NB4 (cell line): ENCODE measurements at regions not wholly inside any gene's neighbourhood (a gene's known extent, or its start where the extent isn't known, plus 50 kb on each side); places are given as distances from the start of the nearest gene placed in this dataset.
"Not testable (repeated sequence)": the region's sequence is repeated elsewhere in the genome, so short reads cannot be mapped to it uniquely, and the experiment has no call there.

ENCODE experiments used
- DNase-seq: peaks from one replicate; pipeline ENCODE4 v3.0.0; 2010; ENCODE audit warnings: low read depth
- H3K4me3 ChIP-seq: one replicate; pipeline ENCODE4 v1.5.1; 2011; ENCODE audit warnings: mild to moderate bottlenecking, low read depth, low read length, moderate library complexity
- MAX ChIP-seq: IDR thresholded peaks from 2 replicates; pipeline ENCODE4 v1.6.1; 2011; ENCODE audit warnings: low read depth, low read length
- MYC ChIP-seq: IDR thresholded peaks from 2 replicates; pipeline ENCODE4 v1.6.1; 2011; ENCODE audit warnings: low read depth, low read length
- POLR2A ChIP-seq: IDR thresholded peaks from 2 replicates; pipeline ENCODE4 v1.6.1; 2011; ENCODE audit warnings: mild to moderate bottlenecking; ENCODE audit not compliant: insufficient read length; ENCODE audit errors: extremely low read depth
- TF ChIP-seq, protein P1 (sequence below): IDR thresholded peaks from one replicate; pipeline ENCODE4 v1.5.1; 2012; ENCODE audit warnings: low read depth, low read length

DNA sequence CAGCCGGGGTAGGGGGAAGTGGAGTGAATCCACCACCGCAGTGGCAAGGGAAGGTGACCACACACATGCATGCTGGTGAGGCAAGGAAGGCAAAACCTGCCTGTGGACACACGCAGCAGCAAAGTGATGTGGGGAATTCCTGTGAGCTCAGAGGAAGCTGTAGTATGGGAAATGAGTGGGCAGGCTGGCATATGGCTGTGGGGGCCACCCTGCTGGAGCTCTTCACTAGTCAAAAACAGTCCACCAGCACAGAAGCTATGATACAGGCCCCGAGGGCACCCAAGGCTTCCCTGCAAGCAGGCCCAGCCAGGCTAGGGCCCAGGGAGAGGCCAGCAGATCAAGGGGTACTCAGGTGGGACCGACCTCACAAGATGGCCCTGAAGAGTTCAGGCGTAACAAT lies 239.1 kb downstream of the CHM start:
- TF ChIP-seq MAX (no peak), MYC (no peak), POLR2A (no peak)
- TF ChIP-seq, protein P1, sequence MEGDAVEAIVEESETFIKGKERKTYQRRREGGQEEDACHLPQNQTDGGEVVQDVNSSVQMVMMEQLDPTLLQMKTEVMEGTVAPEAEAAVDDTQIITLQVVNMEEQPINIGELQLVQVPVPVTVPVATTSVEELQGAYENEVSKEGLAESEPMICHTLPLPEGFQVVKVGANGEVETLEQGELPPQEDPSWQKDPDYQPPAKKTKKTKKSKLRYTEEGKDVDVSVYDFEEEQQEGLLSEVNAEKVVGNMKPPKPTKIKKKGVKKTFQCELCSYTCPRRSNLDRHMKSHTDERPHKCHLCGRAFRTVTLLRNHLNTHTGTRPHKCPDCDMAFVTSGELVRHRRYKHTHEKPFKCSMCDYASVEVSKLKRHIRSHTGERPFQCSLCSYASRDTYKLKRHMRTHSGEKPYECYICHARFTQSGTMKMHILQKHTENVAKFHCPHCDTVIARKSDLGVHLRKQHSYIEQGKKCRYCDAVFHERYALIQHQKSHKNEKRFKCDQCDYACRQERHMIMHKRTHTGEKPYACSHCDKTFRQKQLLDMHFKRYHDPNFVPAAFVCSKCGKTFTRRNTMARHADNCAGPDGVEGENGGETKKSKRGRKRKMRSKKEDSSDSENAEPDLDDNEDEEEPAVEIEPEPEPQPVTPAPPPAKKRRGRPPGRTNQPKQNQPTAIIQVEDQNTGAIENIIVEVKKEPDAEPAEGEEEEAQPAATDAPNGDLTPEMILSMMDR = no peak
- no peak overlapping the region for H3K4me3 ChIP-seq
- DNase-seq = no peak

- DNase-seq, H3K4me3 ChIP-seq: not testable (repeated sequence)
Measured at GRCh38 chrX:85772391-85772790, 275.0 kb downstream of the CHM start.

DNA sequence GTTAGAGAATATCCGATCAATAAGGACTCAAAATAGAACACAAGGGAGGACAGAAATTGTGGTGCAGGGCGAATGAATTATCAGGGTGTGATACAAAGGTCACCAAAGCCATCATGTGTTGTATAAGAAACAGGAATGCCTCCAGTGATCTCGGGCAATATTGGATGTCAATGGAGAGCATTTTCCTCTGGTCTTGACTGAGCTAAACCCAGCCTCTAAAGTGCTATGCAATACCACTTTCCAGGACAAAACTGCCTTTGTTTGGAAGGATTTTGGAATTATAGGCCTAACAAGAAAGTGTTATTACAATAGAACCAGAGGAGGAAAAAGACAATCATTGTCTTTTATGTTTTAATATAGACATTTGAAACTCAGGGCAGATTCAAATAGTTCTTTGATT lies 281.7 kb downstream of the CHM start:
- DNase-seq = no peak
- no peak overlapping the region for H3K4me3 ChIP-seq
- TF ChIP-seq, protein P1 = no peak
- TF ChIP-seq POLR2A = no peak
- TF ChIP-seq MYC = no peak
- TF ChIP-seq MAX = no peak

DNA sequence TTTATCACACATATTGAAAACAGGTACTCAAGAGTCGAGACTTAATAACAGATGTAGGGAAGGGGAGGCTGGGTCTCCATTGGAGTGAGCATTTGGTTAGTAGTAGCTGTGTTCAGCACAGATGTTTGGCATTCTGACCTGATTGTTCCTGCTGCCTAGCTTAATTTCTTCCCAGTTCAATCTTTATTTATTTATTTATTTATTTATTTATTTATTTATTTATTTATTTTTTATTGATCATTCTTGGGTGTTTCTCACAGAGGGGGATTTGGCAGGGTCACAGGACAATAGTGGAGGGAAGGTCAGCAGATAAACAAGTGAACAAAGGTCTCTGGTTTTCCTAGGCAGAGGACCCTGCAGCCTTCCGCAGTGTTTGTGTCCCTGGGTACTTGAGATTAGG lies 324.3 kb downstream of the CHM start:
- not testable (repeated sequence) for DNase-seq, H3K4me3 ChIP-seq

DNA sequence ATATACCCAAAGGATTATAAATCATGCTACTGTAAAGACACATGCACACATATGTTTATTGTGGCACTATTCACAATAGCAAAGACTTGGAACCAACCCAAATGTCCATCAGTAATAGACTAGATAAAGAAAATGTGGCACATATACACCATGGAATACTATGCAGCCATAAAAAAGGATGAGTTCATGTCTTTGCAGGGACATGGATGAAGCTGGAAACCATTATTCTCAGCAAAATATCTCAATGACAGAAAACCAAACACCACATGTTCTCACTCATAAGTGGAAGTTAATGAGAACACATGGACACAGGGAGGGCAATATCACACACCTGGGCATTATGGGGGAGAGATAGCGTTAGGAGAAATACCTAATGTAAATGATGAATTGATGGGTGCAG lies 323.8 kb upstream of the POF1B start:
- DNase-seq, H3K4me3 ChIP-seq: not testable (repeated sequence)

GRCh38 chrX:85698921-85699320 lies 319.5 kb upstream of the POF1B start:
- no peak for DNase-seq
- H3K4me3 ChIP-seq = no peak overlapping the region
- TF ChIP-seq POLR2A (no peak), MYC (no peak)

DNA sequence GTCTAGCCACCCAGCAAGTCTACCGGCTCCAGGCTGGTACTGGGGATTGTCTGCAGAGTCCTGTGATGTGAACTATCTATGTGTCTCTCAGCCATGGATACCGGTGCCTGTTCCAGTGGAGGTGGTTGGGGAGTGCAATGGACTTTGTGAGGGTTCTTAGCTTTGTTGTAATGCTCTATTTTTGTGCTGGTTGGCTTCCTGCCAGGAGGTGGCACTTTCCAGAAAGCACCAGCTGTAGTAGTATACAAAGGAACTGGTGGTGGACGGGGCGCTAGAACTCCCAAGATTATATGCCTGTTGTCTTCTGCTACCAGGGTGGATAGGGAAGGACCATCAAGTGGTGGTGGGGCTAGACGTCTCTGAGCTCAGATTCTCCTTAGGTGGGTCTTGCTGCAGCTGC lies 306.4 kb upstream of the POF1B start:
- TF ChIP-seq POLR2A (no peak), MAX (no peak), MYC (no peak)
- TF ChIP-seq, protein P1 = no peak
- DNase-seq = no peak
- H3K4me3 ChIP-seq = no peak overlapping the region

DNA sequence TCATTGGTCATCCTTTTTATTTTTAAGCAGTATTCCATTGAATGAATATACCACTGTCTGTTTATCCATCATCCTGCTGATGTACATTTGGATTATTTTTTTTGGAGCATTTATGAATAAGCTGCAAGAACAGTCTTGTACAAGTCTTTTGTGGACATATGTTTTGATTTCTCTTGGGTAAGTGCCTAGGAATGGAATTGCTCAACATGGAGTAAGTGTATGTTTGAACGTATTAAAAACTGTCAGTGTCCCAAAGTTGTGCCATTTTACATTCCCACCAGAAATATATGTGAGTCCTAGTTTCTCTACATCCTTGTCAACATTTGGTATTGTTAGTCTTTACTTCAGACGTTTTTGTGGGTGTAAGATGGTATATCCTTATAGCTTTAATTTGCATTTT lies 287.0 kb upstream of the POF1B start:
- DNase-seq = no peak
- TF ChIP-seq MAX (no peak), POLR2A (no peak)
- H3K4me3 ChIP-seq = no peak overlapping the region

DNA sequence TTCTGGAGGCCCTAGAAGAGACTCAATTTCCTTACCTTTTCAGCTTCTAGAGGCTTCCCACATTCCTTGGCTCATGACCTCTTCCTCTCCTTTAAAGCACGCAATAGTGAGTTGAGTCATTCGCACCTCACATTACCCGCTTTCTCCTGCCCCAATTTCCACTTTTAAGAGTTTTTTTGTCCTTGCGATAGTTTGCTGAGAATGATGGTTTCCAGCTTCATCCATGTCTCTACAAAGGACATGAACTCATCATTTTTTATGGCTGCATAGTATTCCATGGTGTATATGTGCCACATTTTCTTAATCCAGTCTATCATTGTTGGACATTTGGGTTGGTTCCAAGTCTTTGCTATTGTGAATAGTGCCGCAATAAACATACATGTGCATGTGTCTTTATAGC lies 284.5 kb upstream of the POF1B start:
- H3K4me3 ChIP-seq = not testable (repeated sequence)

GRCh38 chrX:85630901-85631300 lies 251.4 kb upstream of the POF1B start:
- H3K4me3 ChIP-seq = no peak overlapping the region
- DNase-seq = no peak
- TF ChIP-seq POLR2A (no peak), MYC (no peak), MAX (no peak)
- TF ChIP-seq, protein P1 = no peak

More for the DNA sequence above, 284.5 kb upstream of the POF1B start:
- DNase-seq = not testable (repeated sequence)
